Stimulated activated CD8-positive, alpha-beta memory T cell treated with anti-CD3 and anti-CD28 coated beads, Interleukin-7, amount 100 ng/mL, for 48 hours (primary cell): ENCODE measurements at regions not wholly inside any gene's neighbourhood (a gene's known extent, or its start where the extent isn't known, plus 50 kb on each side); places are given as distances from the start of the nearest gene placed in this dataset.
"Not testable (repeated sequence)": the region's sequence is repeated elsewhere in the genome, so short reads cannot be mapped to it uniquely, and the experiment has no call there.

Experiments used
- DNase-seq, 2 donors: peaks; one replicate each; pipeline ENCODE4 v3.0.0-alpha.2; 2020; ENCODE audit warnings: low read depth in 1 of 2; ENCODE audit errors: extremely low read depth in 1 of 2

- no peak for DNase-seq
These were observed 77.0 kb downstream of the CCDC71L start for GRCh38 chr7:106583706-106584690.

- DNase-seq = no peak
These were observed 77.9 kb downstream of the CCDC71L start for GRCh38 chr7:106583100-106583499.

- DNase-seq = no peak
These were observed 78.6 kb downstream of the CCDC71L start for GRCh38 chr7:106582365-106582764.

GRCh38 chr7:106579086-106579485 lies 81.9 kb downstream of the CCDC71L start:
- not testable (repeated sequence) for DNase-seq

GRCh38 chr7:106575138-106575823 lies 85.7 kb downstream of the CCDC71L start:
- no peak for DNase-seq

GRCh38 chr7:106573738-106574137 lies 87.2 kb downstream of the CCDC71L start:
- DNase-seq = no peak

- DNase-seq = no peak
These were observed 87.8 kb downstream of the CCDC71L start for GRCh38 chr7:106573125-106573663.

- no peak for DNase-seq
These were observed 88.4 kb downstream of the CCDC71L start for GRCh38 chr7:106572394-106573124.

GRCh38 chr7:106571563-106571962 lies 89.4 kb downstream of the CCDC71L start:
- no peak for DNase-seq

- DNase-seq = no peak
These were observed 90.0 kb downstream of the CCDC71L start for GRCh38 chr7:106570948-106571418.

- DNase-seq = no peak
These were observed 90.8 kb downstream of the CCDC71L start for GRCh38 chr7:106570146-106570545.

- no peak for DNase-seq
These were observed 91.4 kb downstream of the CCDC71L start for GRCh38 chr7:106569500-106569929.

GRCh38 chr7:106568680-106569499 lies 92.1 kb downstream of the CCDC71L start:
- no peak for DNase-seq

GRCh38 chr7:106568002-106568679 lies 92.8 kb downstream of the CCDC71L start:
- no peak for DNase-seq

GRCh38 chr7:106567204-106568001 lies 93.6 kb downstream of the CCDC71L start:
- DNase-seq = not testable (repeated sequence)

- no peak for DNase-seq
These were observed 94.3 kb downstream of the CCDC71L start for GRCh38 chr7:106566672-106567071.

- no peak for DNase-seq
These were observed 94.8 kb downstream of the CCDC71L start for GRCh38 chr7:106566196-106566595.

GRCh38 chr7:106565428-106565827 lies 95.5 kb downstream of the CCDC71L start:
- DNase-seq = no peak
